GM19397 (cell line): ENCODE measurements at regions not wholly inside any gene's neighbourhood (a gene's known extent, or its start where the extent isn't known, plus 50 kb on each side); places are given as distances from the start of the nearest gene placed in this dataset.

Experiments used
- ATAC-seq: cut with Tn5 transposase; IDR thresholded peaks from one replicate; pipeline ENCODE4 v1.9.1; 2021; ENCODE audit warnings: mild to moderate bottlenecking, moderate library complexity; ENCODE audit not compliant: unreplicated experiment

DNA sequence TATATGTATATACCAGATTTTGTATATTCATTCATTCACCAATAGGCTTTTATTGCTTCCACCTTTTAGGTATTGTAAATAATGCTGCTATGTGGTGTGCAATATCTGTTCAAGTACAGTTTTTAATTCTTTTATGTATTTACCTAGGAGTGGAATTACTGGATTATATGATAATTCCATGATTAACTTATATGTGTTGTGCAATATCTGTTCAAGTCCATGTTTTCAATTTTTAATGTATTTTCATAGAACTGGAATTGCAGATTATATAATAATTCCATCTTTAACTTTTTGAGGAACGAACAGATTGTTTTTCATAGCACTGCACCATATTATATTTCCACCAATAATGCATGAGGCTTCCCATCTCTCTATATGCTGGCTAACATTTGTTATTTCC is 50.6 kb upstream of the L3MBTL4 start:
- ATAC-seq: no peak

DNA sequence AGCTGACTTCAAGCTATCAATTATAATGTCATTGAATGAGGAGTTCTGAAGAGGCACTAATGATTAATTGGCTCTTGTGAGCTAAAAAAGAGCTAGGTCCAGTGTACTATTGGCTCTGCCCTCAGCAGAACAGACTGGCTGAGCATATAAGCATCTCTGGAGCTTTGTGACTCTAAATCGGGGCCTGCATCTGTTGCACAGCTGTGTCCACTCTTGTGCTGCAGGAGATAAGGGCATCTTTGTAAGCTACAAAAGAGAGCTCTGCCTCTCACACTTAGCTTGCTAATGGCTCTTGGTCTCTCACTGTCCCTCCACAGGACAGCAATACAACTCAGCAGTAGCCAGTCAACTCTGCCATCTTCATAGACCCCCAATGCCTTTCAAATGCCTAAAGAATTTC is 61.5 kb upstream of the L3MBTL4 start:
- ATAC-seq: no peak

DNA sequence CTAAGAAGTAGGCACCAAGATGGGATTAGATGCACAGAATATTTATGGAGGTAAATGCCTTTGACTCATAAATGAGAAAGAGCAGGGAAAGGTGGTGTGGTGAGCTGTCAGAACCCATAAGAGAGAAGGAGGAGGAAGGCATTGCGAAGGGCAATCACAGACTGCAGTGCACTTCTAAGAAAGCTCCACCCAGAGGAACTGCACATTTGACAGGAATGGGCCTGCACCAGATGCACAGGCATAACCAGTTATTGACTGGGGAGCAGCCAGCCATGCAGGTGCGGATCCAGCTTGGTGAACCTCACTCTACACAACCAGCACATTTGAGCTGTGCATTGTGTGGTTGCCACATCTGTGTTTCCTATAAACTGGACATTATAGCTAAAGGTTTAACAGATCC is 62.2 kb upstream of the L3MBTL4 start:
- no peak for ATAC-seq

DNA sequence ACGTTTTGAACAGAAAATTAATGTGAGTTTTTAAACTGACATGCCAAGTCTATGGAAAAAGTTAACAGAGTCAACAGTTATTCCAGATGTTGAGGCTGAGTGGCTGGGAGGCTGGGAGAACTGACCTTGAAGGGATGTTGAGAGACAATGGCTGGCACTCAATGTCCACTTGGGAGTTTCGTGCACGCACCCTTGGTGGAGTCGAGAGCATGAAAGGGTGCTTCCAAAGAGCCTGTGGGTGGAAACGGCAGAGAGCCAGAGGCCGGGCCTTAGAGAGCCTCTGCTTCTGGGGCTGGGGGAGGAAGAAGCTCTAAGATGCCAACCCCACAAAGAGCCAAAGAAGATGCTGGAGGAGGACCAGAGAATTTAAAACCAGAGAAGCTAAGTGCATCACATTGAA is 63.4 kb upstream of the L3MBTL4 start:
- no peak for ATAC-seq

DNA sequence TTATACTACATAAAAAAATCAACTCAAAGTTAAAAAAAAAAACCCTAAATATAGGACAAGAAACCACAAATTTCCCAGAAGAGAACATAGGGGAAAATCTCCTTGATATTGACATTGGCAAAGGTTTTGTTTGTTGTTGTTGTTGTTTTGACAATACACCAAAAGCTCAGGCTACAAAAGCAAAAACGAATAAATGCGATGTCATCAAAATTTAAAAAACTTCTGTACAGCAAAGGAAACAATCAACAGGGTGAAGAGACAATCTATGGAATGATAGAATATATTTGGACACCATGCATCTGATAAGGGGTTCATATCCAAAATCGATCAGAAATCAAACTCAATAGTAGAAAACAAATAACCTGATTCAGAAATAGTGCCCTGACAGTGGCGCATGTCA is 65.0 kb upstream of the L3MBTL4 start:
- ATAC-seq: no peak

DNA sequence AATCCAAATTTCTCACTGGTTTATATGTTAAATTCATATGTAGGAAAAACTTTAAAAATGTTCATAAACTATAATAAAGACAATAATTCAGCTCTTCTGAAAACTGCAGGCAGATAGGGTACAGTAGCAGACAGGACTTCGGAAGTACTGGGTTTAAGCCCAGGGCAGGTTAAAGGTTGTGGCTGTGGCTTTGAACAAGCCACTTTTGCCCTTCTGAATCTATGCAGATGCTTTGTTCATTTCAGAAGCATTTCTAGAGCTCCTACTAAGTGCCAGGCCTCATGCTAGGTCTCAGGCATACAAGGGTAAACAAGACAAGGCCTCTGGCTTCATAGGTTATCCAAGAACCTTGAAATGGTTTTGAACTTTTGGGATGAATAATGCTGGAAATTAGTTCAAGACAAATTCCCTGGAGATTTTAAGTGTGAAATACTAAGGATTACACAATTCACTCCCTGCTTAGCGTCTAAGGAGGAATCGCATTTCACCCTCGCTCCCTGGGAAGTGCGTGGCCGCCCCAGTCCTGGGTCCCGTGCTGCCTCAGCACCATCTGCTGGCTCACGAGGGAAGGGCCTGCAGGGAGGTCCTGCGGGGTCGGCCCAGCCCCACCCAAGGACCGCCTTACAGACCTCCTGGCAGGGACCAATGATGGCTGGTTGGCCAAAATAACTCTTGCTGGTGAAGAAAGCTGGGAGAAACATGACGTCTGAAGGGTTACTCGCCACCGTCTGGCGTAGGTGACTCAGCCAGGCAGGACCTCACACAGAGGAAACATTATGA is 67.7 kb upstream of the L3MBTL4 start:
- peak; percentile 77 for ATAC-seq

DNA sequence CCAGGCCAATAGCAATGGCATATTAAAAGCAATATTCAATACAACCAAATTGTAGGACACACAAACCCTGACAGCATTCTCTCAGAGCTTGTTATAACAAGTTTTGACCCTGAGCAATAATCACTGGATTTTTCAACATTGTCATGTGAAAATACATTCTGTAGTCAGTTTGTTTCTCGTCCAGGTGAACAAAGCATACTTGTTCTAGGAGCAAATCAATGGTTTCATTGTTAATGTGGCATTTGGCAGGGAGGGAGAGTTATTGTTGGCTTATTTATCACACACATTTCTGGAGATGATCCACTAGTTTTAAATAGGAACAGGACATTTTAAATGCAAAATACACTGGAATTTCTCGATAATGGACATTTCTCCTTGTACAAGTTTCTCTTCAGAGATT is 69.9 kb upstream of the L3MBTL4 start:
- no peak for ATAC-seq

DNA sequence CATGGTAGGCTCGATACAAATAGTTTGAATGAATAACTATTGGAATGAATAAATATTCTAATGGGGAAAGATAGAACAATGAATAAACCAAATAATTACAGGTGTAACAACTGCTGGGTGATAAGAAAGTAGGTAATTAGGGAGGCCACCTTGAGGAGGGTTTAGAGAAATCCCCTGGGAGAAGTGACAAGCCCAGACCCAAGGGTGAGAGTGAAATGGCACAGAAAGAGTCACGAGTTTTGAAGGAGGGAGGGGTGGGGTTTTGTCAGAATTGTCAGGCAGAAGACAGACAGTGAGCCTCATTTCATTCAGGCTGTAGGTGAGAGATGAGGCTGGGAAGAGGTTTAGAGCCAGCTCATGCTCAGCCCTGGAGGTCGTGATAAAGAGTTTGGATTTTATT is 71.6 kb upstream of the L3MBTL4 start:
- no peak for ATAC-seq

DNA sequence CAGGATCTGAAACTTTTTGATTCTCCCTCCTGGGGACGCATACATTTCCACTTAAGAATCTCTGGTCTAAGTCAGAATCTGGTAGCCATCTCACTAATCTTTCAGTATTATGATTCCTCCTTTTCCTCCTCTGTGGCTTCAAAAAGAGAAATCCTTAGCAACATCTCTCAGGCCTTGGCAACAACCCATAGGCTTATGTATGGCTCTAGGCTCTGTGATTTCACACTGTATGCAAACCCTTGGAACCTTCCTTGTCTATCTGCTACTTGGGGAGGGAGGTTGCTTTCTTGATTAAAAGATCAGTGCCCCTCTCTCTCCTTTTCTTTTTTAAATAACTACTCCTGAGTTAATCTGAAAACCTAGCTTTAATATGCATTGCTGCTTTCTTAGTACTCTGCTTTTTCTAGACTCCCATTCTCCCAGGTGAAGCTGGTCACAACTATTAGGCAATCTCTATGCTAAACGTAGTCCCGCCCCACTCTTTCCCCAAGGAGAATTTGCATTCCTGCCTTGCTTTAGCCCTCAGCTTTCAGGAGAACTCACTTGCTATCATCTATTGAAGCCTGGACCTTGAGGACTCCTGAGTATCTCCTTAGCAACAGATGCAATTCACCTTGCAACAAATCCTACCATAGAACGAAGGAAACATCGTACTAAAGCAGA is 72.2 kb upstream of the L3MBTL4 start:
- no peak for ATAC-seq

DNA sequence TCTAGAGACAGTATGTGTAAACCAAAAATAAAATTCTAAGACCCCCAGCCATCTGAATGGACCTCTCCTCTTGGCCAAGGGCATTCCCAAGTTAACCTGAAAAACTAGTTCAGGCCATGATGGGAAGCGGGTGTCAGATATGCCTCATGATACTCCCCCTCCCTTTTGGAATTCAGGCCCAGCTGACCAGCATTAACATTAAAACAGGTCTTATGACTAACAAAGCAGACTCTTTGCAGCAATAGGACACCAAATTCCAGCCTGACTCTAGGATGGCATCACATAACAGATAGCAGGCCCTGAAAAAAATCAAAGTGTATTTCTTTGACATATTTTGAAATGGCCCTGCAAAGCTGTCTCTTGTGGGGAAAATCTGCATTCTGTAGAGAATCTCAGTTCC is 73.3 kb upstream of the L3MBTL4 start:
- ATAC-seq: no peak

DNA sequence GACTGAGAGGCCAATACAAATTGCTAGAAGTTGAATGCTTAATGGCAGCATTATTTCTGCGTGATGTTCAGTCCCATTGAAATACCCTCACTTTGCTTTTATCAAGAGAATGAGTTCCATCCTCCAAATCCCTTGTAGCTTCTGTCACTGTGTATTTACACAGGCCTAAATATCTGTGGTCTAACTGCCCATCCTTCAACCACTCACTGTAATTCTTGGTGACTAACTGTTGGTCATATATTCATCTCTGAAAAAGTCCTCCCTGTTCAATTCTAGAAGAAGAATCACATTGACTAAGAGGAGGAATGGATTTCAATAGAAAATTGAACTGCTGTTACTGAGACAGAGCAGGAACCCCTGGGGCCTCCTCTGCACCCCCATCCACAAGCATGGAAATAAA is 74.2 kb upstream of the L3MBTL4 start:
- no peak for ATAC-seq

DNA sequence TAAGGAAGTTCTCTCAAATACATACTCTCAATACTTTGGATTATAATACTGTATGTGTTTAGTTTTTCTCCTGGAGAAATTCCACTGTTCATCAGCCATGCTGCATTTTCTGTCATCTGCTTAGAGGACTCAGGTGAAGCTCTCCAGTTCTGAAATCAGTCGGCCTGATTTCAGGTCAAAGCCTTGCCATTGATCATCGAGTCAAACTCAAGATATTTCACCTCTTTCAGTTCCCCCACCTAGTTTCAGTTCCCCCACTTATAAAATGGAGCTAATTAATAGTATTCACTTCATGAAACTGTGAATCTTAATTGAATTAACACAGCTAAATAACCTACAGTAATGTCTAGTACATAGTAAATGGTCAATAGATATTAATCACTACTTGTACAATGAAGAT is 75.3 kb upstream of the L3MBTL4 start:
- ATAC-seq: no peak

DNA sequence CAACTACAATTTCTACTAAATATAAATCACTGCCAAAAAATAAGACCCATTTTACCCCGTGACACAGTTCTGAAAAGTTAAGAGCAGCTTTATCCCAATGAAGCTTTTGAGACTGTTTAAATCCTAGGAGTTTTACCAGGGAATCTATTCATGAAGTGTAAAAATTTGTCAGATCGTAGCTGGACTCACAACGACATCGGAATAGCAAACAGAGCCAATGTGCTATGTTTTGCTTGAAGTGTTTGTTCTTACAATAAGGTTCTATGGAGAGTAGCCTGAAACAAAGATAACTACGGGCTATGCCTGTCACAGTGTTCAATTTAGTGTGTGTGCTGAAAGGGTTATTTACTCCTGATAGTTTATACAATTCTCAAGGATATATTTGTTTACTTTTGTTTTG is 78.5 kb upstream of the L3MBTL4 start:
- ATAC-seq: no peak

DNA sequence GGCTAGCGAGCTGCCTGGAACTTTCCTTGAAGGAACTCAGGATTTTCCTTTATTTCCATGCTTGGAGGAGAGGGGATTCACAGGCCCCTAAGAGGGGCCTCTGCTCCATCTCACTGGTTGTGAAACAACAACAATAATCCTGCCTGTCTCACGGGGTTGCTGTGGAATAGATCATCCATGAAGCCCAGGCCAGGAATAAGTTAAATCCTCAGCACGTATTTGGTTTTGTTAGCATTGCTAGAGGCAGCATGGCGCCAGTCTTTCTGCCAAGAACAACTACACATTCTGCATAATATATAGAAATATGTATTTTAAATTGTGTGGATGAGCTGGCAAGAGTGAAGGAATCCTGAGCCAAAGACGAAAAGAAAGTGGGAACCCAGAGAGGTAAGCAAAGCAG is 80.8 kb upstream of the L3MBTL4 start:
- ATAC-seq: no peak

DNA sequence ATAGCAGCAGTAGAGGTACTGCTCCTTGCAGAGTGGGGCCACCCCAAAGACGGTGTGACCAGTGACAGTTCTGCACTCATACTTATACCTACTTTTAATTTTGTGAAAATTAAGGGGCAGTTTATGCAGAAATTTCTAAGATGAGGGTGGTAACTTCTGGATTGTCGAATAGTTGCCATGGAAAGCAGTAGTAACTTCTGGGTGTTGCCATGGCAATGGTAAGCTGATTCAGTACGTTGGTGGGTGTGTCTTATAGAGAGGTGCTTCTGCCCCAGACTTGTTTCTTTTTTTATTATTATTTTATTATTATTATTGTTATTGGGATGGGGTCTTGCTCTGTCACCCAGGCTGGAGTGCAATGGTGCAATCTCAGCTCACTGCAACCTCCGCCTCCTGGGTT is 82.8 kb upstream of the L3MBTL4 start:
- ATAC-seq: no peak

DNA sequence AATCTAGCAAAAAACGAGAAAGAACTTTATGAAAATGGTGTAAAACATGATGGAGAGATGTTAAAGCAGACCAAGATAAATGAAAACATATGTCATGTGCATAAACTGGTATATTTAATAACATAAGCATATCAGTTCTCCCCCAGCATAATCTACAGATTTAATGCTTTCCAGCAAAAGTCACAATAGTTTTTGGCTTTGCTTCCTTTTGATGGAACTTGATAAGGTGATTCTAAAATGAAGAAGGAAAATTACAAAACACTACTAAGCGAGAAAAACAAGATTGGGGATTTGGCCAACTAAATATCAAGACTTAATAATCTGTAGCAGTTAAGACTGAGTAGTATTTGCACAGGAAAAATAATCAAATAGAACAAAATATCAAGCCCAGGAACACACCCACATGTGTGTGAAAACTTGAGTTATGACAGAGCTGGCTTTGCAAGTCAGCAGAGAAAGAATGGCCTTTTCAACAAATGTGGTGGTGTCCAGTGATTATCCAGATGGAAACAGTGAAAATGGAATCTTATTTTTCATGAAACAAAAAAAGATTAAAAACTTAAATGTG is 83.7 kb upstream of the L3MBTL4 start:
- ATAC-seq: no peak

DNA sequence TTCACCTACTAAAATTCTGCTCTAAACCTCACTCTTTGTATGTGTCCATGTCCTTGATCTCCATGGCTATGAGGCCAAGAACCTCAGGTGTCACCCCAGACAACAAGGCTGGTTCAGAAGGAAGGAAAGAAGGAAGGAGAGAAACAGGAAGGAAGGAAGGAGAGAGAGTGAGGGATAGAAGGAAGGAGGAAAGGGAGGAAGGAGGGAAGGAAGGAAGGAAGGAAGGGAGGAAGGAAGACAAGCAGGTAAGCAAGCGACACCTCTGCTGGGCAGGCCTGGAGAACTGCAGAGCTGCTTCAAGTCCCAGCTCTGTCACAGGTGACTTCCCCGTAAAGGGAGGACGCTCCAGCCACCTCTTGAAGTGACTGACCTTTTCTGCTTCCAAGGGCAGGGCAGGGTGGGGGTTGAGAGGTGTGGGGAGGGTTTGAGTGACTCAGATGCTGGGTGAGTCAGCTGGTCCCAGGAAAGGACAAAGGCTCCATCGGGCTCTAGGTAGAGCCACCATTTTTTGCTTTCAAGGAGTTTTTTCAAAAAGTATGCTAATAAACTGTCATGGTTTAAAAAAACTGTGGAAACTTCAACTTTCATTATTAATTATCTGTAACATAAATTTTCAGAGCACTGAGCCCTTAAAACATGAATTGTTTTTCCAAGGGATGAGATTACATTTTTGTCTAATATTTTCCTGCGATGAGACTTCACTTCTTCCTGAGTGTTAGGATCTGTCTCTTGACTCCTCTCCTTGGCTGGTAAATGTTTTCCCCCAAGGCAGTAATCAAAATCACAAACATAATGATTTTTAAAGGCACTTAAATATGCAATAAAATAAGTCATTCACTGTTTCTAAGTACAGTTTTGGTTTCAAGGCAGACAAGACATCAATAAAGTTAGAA is 90.1 kb upstream of the L3MBTL4 start:
- ATAC-seq: no peak

DNA sequence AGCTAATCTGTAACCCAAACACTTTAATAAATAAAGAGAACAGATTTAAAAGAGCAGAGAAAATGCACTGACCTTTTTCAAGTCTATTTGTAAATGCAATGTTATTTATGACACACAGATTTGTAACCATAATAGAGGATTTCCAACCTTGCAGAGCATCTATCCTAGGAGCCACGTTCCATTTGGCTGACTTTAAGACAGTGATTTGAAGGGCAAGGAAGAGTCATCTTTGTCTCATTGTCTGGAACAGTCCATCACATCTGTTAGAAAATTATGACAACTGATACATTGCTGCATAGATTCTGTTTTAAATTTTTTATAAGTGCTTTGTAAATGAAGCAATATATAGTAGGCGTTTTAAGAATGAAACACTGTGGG is 90.8 kb upstream of the L3MBTL4 start:
- no peak for ATAC-seq

DNA sequence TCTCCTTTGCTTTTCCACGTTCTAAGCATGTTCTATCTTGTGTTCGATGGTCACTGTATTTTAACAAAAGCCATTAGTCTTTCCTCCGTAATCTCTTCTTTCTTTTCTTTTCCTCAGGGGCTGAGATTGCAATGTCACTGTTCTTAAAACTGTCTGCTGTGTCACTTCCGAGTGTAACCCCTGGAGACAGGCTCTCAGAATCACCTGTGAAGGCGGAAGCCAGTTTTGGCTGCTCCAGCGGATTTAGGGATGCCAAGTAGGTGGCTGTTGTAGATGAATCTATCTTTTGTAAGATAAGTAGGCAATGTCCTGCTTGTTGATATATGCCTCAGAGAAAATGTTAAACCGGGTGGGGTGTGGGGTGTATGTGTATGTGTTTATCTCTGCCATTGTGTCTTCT is 94.7 kb upstream of the L3MBTL4 start:
- no peak for ATAC-seq

DNA sequence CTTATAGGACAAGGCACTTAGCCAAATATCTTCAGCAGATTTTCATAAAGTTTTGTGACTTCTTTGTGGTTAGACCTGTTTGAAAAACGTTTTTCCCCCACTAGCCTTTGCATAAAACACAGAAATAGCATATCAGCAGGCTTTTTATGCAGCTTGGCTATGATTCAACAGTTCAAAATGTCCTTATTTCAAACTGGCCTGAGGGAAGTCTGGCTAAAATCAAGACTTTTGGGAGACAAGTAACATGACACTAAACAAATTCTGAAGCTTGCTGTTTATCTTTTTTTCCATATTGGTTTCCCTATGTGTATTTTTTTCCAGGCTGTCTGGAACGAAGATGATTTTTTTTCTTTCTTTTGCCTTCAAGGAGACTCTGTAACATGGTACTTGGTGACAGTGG is 95.1 kb upstream of the L3MBTL4 start:
- no peak for ATAC-seq

DNA sequence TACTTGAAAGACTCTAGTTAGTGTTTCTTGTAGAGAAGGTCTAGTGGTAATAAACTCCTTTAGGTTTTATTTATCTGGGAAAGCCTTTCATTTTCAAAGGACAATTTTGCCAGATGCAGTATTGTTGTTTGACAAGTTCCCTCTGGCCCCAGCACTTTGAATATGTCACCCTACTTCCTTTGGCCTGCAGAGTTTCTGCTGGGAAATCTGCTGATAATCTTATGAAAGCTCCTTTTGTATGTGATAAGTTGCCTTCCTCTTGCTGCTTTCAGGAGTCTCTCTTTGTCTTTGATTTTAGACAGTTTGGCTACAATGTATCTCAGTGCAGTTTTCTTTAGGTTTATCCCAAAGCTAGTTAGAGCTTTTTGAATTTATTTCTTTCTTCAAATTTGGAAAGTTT is 106.2 kb upstream of the L3MBTL4 start:
- ATAC-seq: no peak
